ENCODE measurements at regions not wholly inside any gene's neighbourhood (a gene's known extent, or its start where the extent isn't known, plus 50 kb on each side); places are given as distances from the start of the nearest gene placed in this dataset.

DNA sequence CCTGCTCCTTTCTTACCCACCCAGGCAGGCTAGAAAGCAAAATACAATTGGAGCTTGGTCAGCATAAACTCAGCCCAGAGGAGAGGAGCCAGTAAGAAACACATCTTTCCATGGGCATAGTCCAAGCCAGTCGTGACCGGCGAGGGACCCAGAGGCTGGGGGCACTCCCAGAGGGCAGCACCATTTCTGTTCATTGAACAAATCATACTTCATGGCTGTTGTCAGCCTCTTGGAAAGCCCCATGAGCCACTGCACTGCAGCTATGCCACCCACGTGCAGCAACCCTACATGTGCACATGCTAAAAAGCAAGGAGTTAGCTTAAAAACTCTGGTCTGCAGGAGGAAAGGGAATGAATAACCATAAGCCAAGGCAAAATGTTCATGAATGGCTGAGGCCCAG lies 90.0 kb upstream of the CDKN3 start:
- Histone ChIP-seq H3K27me3 (ENCODE audit: insufficient read depth) (no peaks in the 10 kb centered on the region; the same call in 1 of the 2 replicates), H2AFZ (ENCODE audit: low read depth) (no peak overlapping the region), H3K27ac (ENCODE audit: low read depth in 2 of 2, low read length in 1 of 2) (no peak overlapping the region), H3K79me2 (ENCODE audit: insufficient read depth) (no peaks in the 10 kb centered on the region), H3K4me2 (no peak overlapping the region), H3K9me2 (no peaks in the 10 kb centered on the region), H3K4me3 (ENCODE audit: low read depth in 2 of 2, low read length in 1 of 2) (no peak overlapping the region), H3F3A (replicated peaks; ENCODE audit: insufficient read depth) (no peaks in the 10 kb centered on the region), H3K9ac (no peak overlapping the region), H3K9me3 (no peaks in the 10 kb centered on the region), H3K4me1 (ENCODE audit: control insufficient read depth in 1 of 2, insufficient read depth in 2 of 2, low read depth in 1 of 2, low read length in 1 of 2) (no peaks in the 10 kb centered on the region), H3K36me3 (replicated peaks in 1 of 2; ENCODE audit: control insufficient read depth in 1 of 2, insufficient read depth in 2 of 2, low read length in 1 of 2) (no peaks in the 10 kb centered on the region), H4K20me1 (ENCODE audit: insufficient read depth) (no peaks in the 10 kb centered on the region)
- DNase-seq, result no peak
- ChIA-PET POLR2A (no interaction called here), CTCF (interaction anchor here (1.0 to 1.5 kb wide), 2 partner anchors 19 to 41 kb away, joined by 3 read pairs; no protein-coding TSS in a partner anchor)
- WGBS (ENCODE audit: low lambda C conversion rate), result 10% methylated on average over 4 of the region's 4 CpGs
- TF ChIP-seq, protein P1, sequence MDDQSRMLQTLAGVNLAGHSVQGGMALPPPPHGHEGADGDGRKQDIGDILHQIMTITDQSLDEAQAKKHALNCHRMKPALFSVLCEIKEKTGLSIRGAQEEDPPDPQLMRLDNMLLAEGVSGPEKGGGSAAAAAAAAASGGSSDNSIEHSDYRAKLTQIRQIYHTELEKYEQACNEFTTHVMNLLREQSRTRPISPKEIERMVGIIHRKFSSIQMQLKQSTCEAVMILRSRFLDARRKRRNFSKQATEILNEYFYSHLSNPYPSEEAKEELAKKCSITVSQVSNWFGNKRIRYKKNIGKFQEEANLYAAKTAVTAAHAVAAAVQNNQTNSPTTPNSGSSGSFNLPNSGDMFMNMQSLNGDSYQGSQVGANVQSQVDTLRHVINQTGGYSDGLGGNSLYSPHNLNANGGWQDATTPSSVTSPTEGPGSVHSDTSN (IDR thresholded peaks at IDR 0.05), result no peak
- TF ChIP-seq FOXM1 (IDR thresholded peaks at IDR 0.05; ENCODE audit: low read depth), result no peak
- TF ChIP-seq, protein P2, sequence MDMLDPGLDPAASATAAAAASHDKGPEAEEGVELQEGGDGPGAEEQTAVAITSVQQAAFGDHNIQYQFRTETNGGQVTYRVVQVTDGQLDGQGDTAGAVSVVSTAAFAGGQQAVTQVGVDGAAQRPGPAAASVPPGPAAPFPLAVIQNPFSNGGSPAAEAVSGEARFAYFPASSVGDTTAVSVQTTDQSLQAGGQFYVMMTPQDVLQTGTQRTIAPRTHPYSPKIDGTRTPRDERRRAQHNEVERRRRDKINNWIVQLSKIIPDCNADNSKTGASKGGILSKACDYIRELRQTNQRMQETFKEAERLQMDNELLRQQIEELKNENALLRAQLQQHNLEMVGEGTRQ (IDR thresholded peaks at IDR 0.05; ENCODE audit: borderline replicate concordance, low read depth, low read length), result no peak
- no peak for TF ChIP-seq EZH2phosphoT487 (IDR thresholded peaks at IDR 0.05; ENCODE audit: borderline replicate concordance, low read depth)
- no peak for TF ChIP-seq GATA2 (CRISPR knock-in tag; IDR thresholded peaks at IDR 0.05)
- no peak for TF ChIP-seq TAF1 (IDR thresholded peaks at IDR 0.05; ENCODE audit: borderline replicate concordance, low read depth, low read length)
- no peak for TF ChIP-seq REST (IDR thresholded peaks at IDR 0.05; ENCODE audit: low read depth, low read length)
- TF ChIP-seq SIN3A (IDR thresholded peaks at IDR 0.05; ENCODE audit: borderline replicate concordance, low read depth, low read length), result no peak
- no peak for TF ChIP-seq MXI1 (IDR thresholded peaks at IDR 0.05; ENCODE audit: low read depth, low read length)
- TF ChIP-seq, protein P3, sequence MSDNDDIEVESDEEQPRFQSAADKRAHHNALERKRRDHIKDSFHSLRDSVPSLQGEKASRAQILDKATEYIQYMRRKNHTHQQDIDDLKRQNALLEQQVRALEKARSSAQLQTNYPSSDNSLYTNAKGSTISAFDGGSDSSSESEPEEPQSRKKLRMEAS (IDR thresholded peaks at IDR 0.05; ENCODE audit: low read depth), result no peak
- no peak for TF ChIP-seq POLR2AphosphoS5 (IDR thresholded peaks at IDR 0.05; ENCODE audit: low read depth, low read length)
- TF ChIP-seq RFX5 (IDR thresholded peaks at IDR 0.05; ENCODE audit: low read length), result no peak
- TF ChIP-seq NRF1 (IDR thresholded peaks at IDR 0.05; ENCODE audit: low read depth, low read length), result no peak
- TF ChIP-seq CTCF (IDR thresholded peaks at IDR 0.05), result no peak

All from SK-N-SH (cell line).